ENCODE measurements at regions not wholly inside any gene's neighbourhood (a gene's known extent, or its start where the extent isn't known, plus 50 kb on each side); places are given as distances from the start of the nearest gene placed in this dataset.

- no peak for DNase-seq (ENCODE audit: low spot score)
Observed at GRCh38 chr7:84538268-84538667, 343.7 kb upstream of the SEMA3A start.

- no peak for DNase-seq (ENCODE audit: low spot score)
Observed at GRCh38 chr7:84536271-84536870, 341.8 kb upstream of the SEMA3A start.

- no peak for DNase-seq (ENCODE audit: low spot score)
Observed at GRCh38 chr7:84535580-84536270, 341.1 kb upstream of the SEMA3A start.

GRCh38 chr7:84533182-84533581 is 338.6 kb upstream of the SEMA3A start:
- no peak for DNase-seq (ENCODE audit: low spot score)

GRCh38 chr7:84532196-84532595 is 337.6 kb upstream of the SEMA3A start:
- DNase-seq (ENCODE audit: low spot score): no peak

- DNase-seq (ENCODE audit: low spot score): no peak
Observed at GRCh38 chr7:84529480-84530205, 335.1 kb upstream of the SEMA3A start.

- no peak for DNase-seq (ENCODE audit: low spot score)
Observed at GRCh38 chr7:84528756-84529479, 334.3 kb upstream of the SEMA3A start.

- DNase-seq (ENCODE audit: low spot score): no peak
Observed at GRCh38 chr7:84524714-84525694, 330.4 kb upstream of the SEMA3A start.

GRCh38 chr7:84513061-84513460 is 318.5 kb upstream of the SEMA3A start:
- DNase-seq (ENCODE audit: low spot score): no peak

- no peak for DNase-seq (ENCODE audit: low spot score)
Observed at GRCh38 chr7:84512055-84512454, 317.5 kb upstream of the SEMA3A start.

- no peak for DNase-seq (ENCODE audit: low spot score)
Observed at GRCh38 chr7:84510505-84510904, 315.9 kb upstream of the SEMA3A start.

- no peak for DNase-seq (ENCODE audit: low spot score)
Observed at GRCh38 chr7:84509522-84509921, 314.9 kb upstream of the SEMA3A start.

- DNase-seq (ENCODE audit: low spot score): no peak
Observed at GRCh38 chr7:84508606-84509005, 314.0 kb upstream of the SEMA3A start.

GRCh38 chr7:84507529-84507928 is 312.9 kb upstream of the SEMA3A start:
- DNase-seq (ENCODE audit: low spot score): no peak

- no peak for DNase-seq (ENCODE audit: low spot score)
Observed at GRCh38 chr7:84506151-84506550, 311.6 kb upstream of the SEMA3A start.

- DNase-seq (ENCODE audit: low spot score): no peak
Observed at GRCh38 chr7:84502239-84502638, 307.6 kb upstream of the SEMA3A start.

- DNase-seq (ENCODE audit: low spot score): no peak
Observed at GRCh38 chr7:84497873-84498272, 303.3 kb upstream of the SEMA3A start.

- no peak for DNase-seq (ENCODE audit: low spot score)
Observed at GRCh38 chr7:84495128-84495527, 300.5 kb upstream of the SEMA3A start.

- no peak for DNase-seq (ENCODE audit: low spot score)
Observed at GRCh38 chr7:84492098-84493034, 297.8 kb upstream of the SEMA3A start.

- no peak for DNase-seq (ENCODE audit: low spot score)
Observed at GRCh38 chr7:84490661-84491060, 296.1 kb upstream of the SEMA3A start.
